Body of pancreas (tissue), 4 donors: ENCODE measurements at regions not wholly inside any gene's neighbourhood (a gene's known extent, or its start where the extent isn't known, plus 50 kb on each side); places are given as distances from the start of the nearest gene placed in this dataset.

ENCODE experiments used
- CTCF ChIP-seq, 7 experiments: fragments of 450-650 bp in 4 of 7; fragments of 200-600 bp in 3 of 7; sonication (generic) in 3 of 7; IDR thresholded peaks; one replicate each; pipeline ENCODE4 v1.5.1; 2016 to 2019; ENCODE audit warnings: antibody characterized with exemption in 7 of 7
- POLR2A ChIP-seq, 3 donors: fragments of 450-650 bp; IDR thresholded peaks; one replicate each; pipeline ENCODE4 v1.6.1; 2016; ENCODE audit warnings: antibody characterized with exemption in 3 of 3, mild to moderate bottlenecking in 2 of 3

GRCh38 chr6:82554666-82555065 lies 191.0 kb downstream of the TPBG start:
- no peak for TF ChIP-seq CTCF (IDR thresholded peaks at IDR 0.05)
- no peak for TF ChIP-seq POLR2A (IDR thresholded peaks at IDR 0.05)
